ENCODE measurements at regions not wholly inside any gene's neighbourhood (a gene's known extent, or its start where the extent isn't known, plus 50 kb on each side); places are given as distances from the start of the nearest gene placed in this dataset.

GRCh38 chr5:98066910-98067309, 706.6 kb upstream of the RGMB start:
- TF ChIP-seq CTCF (IDR thresholded peaks at IDR 0.05; ENCODE audit: insufficient read depth, low read length) (no peak), GABPA (IDR thresholded peaks at IDR 0.05; ENCODE audit: low read depth) (no peak), POLR2AphosphoS5 (IDR thresholded peaks at IDR 0.05; ENCODE audit: low read depth) (no peak)
- TF ChIP-seq, protein P1, sequence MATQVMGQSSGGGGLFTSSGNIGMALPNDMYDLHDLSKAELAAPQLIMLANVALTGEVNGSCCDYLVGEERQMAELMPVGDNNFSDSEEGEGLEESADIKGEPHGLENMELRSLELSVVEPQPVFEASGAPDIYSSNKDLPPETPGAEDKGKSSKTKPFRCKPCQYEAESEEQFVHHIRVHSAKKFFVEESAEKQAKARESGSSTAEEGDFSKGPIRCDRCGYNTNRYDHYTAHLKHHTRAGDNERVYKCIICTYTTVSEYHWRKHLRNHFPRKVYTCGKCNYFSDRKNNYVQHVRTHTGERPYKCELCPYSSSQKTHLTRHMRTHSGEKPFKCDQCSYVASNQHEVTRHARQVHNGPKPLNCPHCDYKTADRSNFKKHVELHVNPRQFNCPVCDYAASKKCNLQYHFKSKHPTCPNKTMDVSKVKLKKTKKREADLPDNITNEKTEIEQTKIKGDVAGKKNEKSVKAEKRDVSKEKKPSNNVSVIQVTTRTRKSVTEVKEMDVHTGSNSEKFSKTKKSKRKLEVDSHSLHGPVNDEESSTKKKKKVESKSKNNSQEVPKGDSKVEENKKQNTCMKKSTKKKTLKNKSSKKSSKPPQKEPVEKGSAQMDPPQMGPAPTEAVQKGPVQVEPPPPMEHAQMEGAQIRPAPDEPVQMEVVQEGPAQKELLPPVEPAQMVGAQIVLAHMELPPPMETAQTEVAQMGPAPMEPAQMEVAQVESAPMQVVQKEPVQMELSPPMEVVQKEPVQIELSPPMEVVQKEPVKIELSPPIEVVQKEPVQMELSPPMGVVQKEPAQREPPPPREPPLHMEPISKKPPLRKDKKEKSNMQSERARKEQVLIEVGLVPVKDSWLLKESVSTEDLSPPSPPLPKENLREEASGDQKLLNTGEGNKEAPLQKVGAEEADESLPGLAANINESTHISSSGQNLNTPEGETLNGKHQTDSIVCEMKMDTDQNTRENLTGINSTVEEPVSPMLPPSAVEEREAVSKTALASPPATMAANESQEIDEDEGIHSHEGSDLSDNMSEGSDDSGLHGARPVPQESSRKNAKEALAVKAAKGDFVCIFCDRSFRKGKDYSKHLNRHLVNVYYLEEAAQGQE (IDR thresholded peaks at IDR 0.05; ENCODE audit: insufficient replicate concordance, low read depth) = no peak
